ENCODE measurements at regions not wholly inside any gene's neighbourhood (a gene's known extent, or its start where the extent isn't known, plus 50 kb on each side); places are given as distances from the start of the nearest gene placed in this dataset.

GRCh38 chr7:46942574-46942973 is 639.3 kb downstream of the TNS3 start:
- intact Hi-C loops (cut with DNase I), result no loop called here
- Histone ChIP-seq H3K4me3 (no peak overlapping the region), H3K36me3 (replicated peaks in 1 of 2; ENCODE audit: insufficient read depth in 1 of 2, low read depth in 2 of 2) (no peaks in the 10 kb centered on the region), H3K9me3 (no peaks in the 10 kb centered on the region), H3K4me1 (no peaks in the 10 kb centered on the region), H3K27ac (no peak overlapping the region), H3K27me3 (no peaks in the 10 kb centered on the region)
- no peak for TF ChIP-seq CTCF (IDR thresholded peaks at IDR 0.05)
- TF ChIP-seq POLR2A (IDR thresholded peaks at IDR 0.05), result no peak
- no peak for DNase-seq
- no peak for ATAC-seq
- 84 to 92% methylated on average over 5 of the region's 5 CpGs for WGBS, 2 donors

GRCh38 chr7:46940178-46940577 is 641.7 kb downstream of the TNS3 start:
- intact Hi-C loops (cut with DNase I), result no loop called here
- Histone ChIP-seq H3K27me3 (no peaks in the 10 kb centered on the region), H3K27ac (no peak overlapping the region), H3K36me3 (replicated peaks in 1 of 2; ENCODE audit: insufficient read depth in 1 of 2, low read depth in 2 of 2) (no peaks in the 10 kb centered on the region), H3K4me1 (no peaks in the 10 kb centered on the region), H3K4me3 (no peak overlapping the region), H3K9me3 (no peaks in the 10 kb centered on the region)
- TF ChIP-seq POLR2A (IDR thresholded peaks at IDR 0.05), result no peak
- TF ChIP-seq CTCF (IDR thresholded peaks at IDR 0.05), result no peak
- no peak for ATAC-seq
- DNase-seq, result no peak
- 76 to 77% methylated on average over 5 of the region's 5 CpGs for WGBS, 2 donors

GRCh38 chr7:46939558-46939957 is 642.4 kb downstream of the TNS3 start:
- no peak overlapping the region for H3K4me3 ChIP-seq
- DNase-seq (no peak), ATAC-seq (no peak)
- intact Hi-C loops (cut with DNase I), result no loop called here
- no peak overlapping the region for H3K27ac ChIP-seq
- H3K27me3 ChIP-seq, result no peaks in the 10 kb centered on the region
- no peaks in the 10 kb centered on the region for H3K36me3 ChIP-seq (replicated peaks in 1 of 2; ENCODE audit: insufficient read depth in 1 of 2, low read depth in 2 of 2)
- no peaks in the 10 kb centered on the region for H3K9me3 ChIP-seq
- H3K4me1 ChIP-seq, result no peaks in the 10 kb centered on the region
- 66 to 82% methylated on average over 8 of the region's 8 CpGs for WGBS, 2 donors
- TF ChIP-seq CTCF (IDR thresholded peaks at IDR 0.05), result no peak

- no peak overlapping the region for H3K27ac ChIP-seq
- no peaks in the 10 kb centered on the region for H3K36me3 ChIP-seq (replicated peaks in 1 of 2; ENCODE audit: insufficient read depth in 1 of 2, low read depth in 2 of 2)
- no peak for DNase-seq
- no peak for ATAC-seq
- no peak overlapping the region for H3K4me3 ChIP-seq
- no peaks in the 10 kb centered on the region for H3K27me3 ChIP-seq
- no peaks in the 10 kb centered on the region for H3K4me1 ChIP-seq
- 50 to 73% methylated on average over 2 of the region's 2 CpGs for WGBS, 2 donors
- TF ChIP-seq CTCF (IDR thresholded peaks at IDR 0.05) (no peak), POLR2A (IDR thresholded peaks at IDR 0.05) (no peak)
- no peaks in the 10 kb centered on the region for H3K9me3 ChIP-seq
- intact Hi-C loops (cut with DNase I), result no loop called here
Measured at GRCh38 chr7:46939089-46939488, 642.8 kb downstream of the TNS3 start.

GRCh38 chr7:46937826-46938225 is 644.1 kb downstream of the TNS3 start:
- no peak for ATAC-seq
- WGBS, 2 donors, result 79 to 83% methylated on average over 3 of the region's 3 CpGs

More at GRCh38 chr7:46937826-46938225, 644.1 kb downstream of the TNS3 start:
- intact Hi-C loops (cut with DNase I), result no loop called here
- no peak for DNase-seq
- no peak for TF ChIP-seq CTCF (IDR thresholded peaks at IDR 0.05)
- no peak for TF ChIP-seq POLR2A (IDR thresholded peaks at IDR 0.05)
- H3K4me1 ChIP-seq, result peaks cover 9% of the 10 kb centered on the region
- H3K36me3 ChIP-seq (replicated peaks in 1 of 2; ENCODE audit: insufficient read depth in 1 of 2, low read depth in 2 of 2), result no peaks in the 10 kb centered on the region
- no peak overlapping the region for H3K27ac ChIP-seq
- no peak overlapping the region for H3K4me3 ChIP-seq
- H3K9me3 ChIP-seq, result no peaks in the 10 kb centered on the region
- no peaks in the 10 kb centered on the region for H3K27me3 ChIP-seq
